ENCODE measurements at regions not wholly inside any gene's neighbourhood (a gene's known extent, or its start where the extent isn't known, plus 50 kb on each side); places are given as distances from the start of the nearest gene placed in this dataset.
A peak's percentile ranks its signal among the peaks of the same experiment; 100 is the strongest.
"Not testable (repeated sequence)": the region's sequence is repeated elsewhere in the genome, so short reads cannot be mapped to it uniquely, and the experiment has no call there.

- H3K4me3 Mint-ChIP-seq, result no peak overlapping the region
- H3K4me1 Mint-ChIP-seq, result peaks cover 12 to 33% (median 26%) of the 10 kb centered on the region in 3 donors
- no peaks in the 10 kb centered on the region for H3K27me3 Mint-ChIP-seq
- H3K27ac Mint-ChIP-seq, result peak overlapping the region in 1 of 3 donors; percentile 61
- no peaks in the 10 kb centered on the region for H3K9me3 Mint-ChIP-seq
- no peaks in the 10 kb centered on the region for H3K36me3 Mint-ChIP-seq
These were observed 68.8 kb upstream of the ARID1A start for GRCh38 chr1:26626994-26627393.

- H3K4me3 Mint-ChIP-seq, result peak overlapping the region in 3 of 4 donors; percentile 40 to 79 (median 54)
- H3K9me3 Mint-ChIP-seq, result no peaks in the 10 kb centered on the region
- peaks cover 17 to 41% (median 29%) of the 10 kb centered on the region in 3 donors for H3K4me1 Mint-ChIP-seq
- H3K27ac Mint-ChIP-seq, result peak overlapping the region; percentile 0 to 94 (median 61)
- H3K27me3 Mint-ChIP-seq, result no peaks in the 10 kb centered on the region
- no peaks in the 10 kb centered on the region for H3K36me3 Mint-ChIP-seq
These were observed 67.9 kb upstream of the ARID1A start for GRCh38 chr1:26627954-26628353.

GRCh38 chr1:26630634-26631033 is 65.2 kb upstream of the ARID1A start:
- Mint-ChIP-seq H3K36me3 (no peaks in the 10 kb centered on the region), H3K9me3 (no peaks in the 10 kb centered on the region), H3K27me3 (no peaks in the 10 kb centered on the region), H3K27ac (peak overlapping the region in 2 of 3 donors; percentile 64 to 73), H3K4me1 (peaks cover 20 to 43% (median 27%) of the 10 kb centered on the region in 3 donors), H3K4me3 (no peak overlapping the region)

GRCh38 chr1:26635800-26636199 is 60.0 kb upstream of the ARID1A start:
- H3K36me3 Mint-ChIP-seq, H3K27ac Mint-ChIP-seq, H3K4me3 Mint-ChIP-seq, H3K9me3 Mint-ChIP-seq, H3K27me3 Mint-ChIP-seq: not testable (repeated sequence)
- peaks cover 9 to 24% (median 12%) of the 10 kb centered on the region in 3 donors for H3K4me1 Mint-ChIP-seq

- H3K27ac Mint-ChIP-seq, result no peak overlapping the region
These were observed 50.1 kb upstream of the ARID1A start for GRCh38 chr1:26645734-26646133.

More at GRCh38 chr1:26645734-26646133, 50.1 kb upstream of the ARID1A start:
- Mint-ChIP-seq H3K4me3 (no peak overlapping the region), H3K27me3 (no peaks in the 10 kb centered on the region), H3K9me3 (no peaks in the 10 kb centered on the region), H3K4me1 (no peaks in the 10 kb centered on the region), H3K36me3 (no peaks in the 10 kb centered on the region)

All from IgD-negative memory B cell (primary cell).